Right lobe of liver (tissue), 4 donors: ENCODE measurements at regions not wholly inside any gene's neighbourhood (a gene's known extent, or its start where the extent isn't known, plus 50 kb on each side); places are given as distances from the start of the nearest gene placed in this dataset.

Experiments used
- CTCF ChIP-seq, 4 donors: fragments of 200-600 bp in 3 of 4; fragments of 450-650 bp in 1 of 4; IDR thresholded peaks; one replicate each; pipeline versions ENCODE4 v1.5.1 to v1.8.0; 2016 to 2022; ENCODE audit warnings: antibody characterized with exemption in 4 of 4, mild to moderate bottlenecking in 2 of 4
- POLR2A ChIP-seq: fragments of 450-650 bp; IDR thresholded peaks from one replicate; pipeline ENCODE4 v1.6.1; 2017; ENCODE audit warnings: antibody characterized with exemption, mild to moderate bottlenecking
- donor health status: DM: no; HTN: no; CAD: no.
- donor health status: DM: no; HTN: no; CAD: no.
- donor health status: DM: no; HTN: yes; CAD: no.

GRCh38 chr2:190137561-190137960 lies 75.0 kb upstream of the MSTN start:
- TF ChIP-seq CTCF (IDR thresholded peaks at IDR 0.05) (no peak), POLR2A (no peak)
